Suppressor macrophage treated with lipopolysaccharide for 1 hour (primary cell): ENCODE measurements at regions not wholly inside any gene's neighbourhood (a gene's known extent, or its start where the extent isn't known, plus 50 kb on each side); places are given as distances from the start of the nearest gene placed in this dataset.
"Not testable (repeated sequence)": the region's sequence is repeated elsewhere in the genome, so short reads cannot be mapped to it uniquely, and the experiment has no call there.

Source experiments
- DNase-seq, 3 donors: peaks; one replicate each; pipeline ENCODE4 v3.0.0-alpha.2; 2020 to 2022

DNA sequence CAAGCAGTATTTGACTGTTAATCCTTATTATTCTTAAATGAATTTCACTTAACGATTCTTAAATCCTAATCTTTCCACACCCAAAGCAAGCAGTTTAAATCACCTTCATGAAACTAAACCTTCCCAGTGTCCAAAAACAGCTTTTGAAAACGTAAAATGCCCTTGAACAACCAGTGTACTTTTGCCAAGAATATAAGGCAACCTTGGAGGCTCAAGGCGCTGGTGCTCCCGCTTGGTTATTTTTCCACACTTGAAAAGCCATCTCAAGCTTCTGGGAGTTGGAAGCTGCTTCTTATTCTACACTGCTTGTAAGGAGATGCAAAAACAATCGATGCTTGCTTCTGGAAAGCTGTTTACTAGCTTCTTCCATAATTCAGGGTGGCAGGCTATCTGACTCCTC is 625.7 kb downstream of the HTR1B start:
- DNase-seq = no peak

DNA sequence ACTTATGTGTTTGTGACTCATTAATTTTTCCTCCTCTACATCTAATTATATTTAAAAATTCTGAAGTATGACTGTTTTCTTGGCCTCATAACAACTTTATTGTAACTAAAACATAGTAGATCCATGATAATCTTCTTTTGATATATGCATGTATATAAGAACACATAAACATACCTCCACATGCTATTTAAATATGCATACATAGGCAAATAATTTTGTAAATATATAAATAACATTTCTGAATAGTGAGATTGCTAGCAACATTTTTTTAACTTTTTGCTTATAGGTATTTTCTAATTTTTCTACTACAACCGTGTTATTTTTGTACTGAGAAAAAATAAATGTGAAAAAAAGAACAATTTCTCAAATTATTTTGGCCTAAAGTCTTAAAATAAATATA is 627.6 kb downstream of the HTR1B start:
- DNase-seq = no peak

- DNase-seq = no peak
These were observed 628.0 kb downstream of the HTR1B start for GRCh38 chr6:76835293-76835692.

GRCh38 chr6:76834399-76834798 is 628.9 kb downstream of the HTR1B start:
- DNase-seq = no peak

DNA sequence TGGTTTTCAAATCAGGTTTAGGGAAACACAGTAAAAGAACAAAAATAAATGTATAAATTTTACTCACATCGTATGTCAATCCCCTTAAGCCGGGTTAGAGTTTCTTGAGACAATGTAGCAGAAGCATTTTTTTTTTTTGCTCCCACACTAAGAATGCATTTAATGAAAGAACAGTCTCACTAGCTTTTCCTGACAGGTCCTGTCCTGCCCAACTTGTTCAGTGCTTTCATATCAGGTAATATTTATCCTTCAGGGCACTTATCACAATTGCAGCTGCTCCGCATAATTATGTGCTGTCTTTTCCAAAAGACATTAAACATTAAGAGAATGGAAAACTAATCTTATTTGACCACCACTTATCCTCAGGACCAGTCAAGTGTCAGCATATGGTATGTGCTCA is 632.0 kb downstream of the HTR1B start:
- no peak for DNase-seq

- not testable (repeated sequence) for DNase-seq
These were observed 639.7 kb downstream of the HTR1B start for GRCh38 chr6:76823578-76823977.

- DNase-seq = no peak
These were observed 644.8 kb downstream of the HTR1B start for GRCh38 chr6:76818451-76818850.

- no peak for DNase-seq
These were observed 645.9 kb downstream of the HTR1B start for GRCh38 chr6:76817429-76817828.

- no peak for DNase-seq
These were observed 648.5 kb downstream of the HTR1B start for GRCh38 chr6:76814496-76815458.

- no peak for DNase-seq
These were observed 653.0 kb downstream of the HTR1B start for GRCh38 chr6:76810286-76810685.

DNA sequence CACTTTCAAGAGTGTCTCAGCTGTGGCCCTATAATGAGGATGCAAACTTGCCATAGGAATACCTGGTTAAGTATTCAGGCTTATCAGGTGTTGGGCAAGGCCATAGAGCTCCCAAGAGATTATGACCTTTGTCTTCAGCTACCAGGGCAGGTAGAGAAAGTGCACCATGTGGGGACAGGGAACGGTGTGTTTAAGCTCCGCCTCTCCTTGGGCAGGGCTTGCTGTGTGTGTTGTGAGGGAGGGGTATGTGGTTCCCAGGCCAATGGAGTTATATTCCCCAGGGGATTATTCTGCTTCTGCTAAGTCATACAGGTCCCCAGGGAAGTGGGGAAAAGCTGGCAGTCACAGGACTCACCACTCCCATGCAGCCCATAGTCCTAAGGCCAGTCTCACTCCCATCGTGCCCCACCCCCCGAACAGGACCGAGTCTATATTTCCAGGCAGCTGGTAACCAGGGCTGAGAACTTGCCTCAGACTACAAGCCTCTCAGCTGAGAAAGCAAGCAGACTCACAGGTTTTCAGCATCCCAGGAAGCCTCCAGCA is 660.2 kb downstream of the HTR1B start:
- DNase-seq = no peak

DNA sequence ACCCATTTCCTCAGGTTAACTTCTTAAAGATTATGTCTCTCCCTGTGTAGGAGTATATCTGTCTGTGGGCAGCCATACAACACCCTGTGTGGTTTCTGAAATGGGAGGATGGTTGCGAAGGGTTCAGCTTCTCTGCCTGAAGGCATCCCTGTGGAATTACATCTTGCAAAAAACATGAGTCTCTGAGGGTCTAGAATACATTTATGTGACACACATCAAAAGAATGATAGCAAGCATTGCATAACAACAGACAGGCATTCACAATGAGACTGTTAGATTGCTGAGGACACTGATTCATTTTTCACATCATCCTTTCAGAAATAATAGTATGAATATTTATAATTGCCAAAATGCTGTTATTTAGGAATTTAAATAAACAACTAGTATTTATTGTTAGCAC is 670.9 kb downstream of the HTR1B start:
- DNase-seq = no peak

GRCh38 chr6:76790881-76791280 is 672.4 kb downstream of the HTR1B start:
- DNase-seq = no peak

DNA sequence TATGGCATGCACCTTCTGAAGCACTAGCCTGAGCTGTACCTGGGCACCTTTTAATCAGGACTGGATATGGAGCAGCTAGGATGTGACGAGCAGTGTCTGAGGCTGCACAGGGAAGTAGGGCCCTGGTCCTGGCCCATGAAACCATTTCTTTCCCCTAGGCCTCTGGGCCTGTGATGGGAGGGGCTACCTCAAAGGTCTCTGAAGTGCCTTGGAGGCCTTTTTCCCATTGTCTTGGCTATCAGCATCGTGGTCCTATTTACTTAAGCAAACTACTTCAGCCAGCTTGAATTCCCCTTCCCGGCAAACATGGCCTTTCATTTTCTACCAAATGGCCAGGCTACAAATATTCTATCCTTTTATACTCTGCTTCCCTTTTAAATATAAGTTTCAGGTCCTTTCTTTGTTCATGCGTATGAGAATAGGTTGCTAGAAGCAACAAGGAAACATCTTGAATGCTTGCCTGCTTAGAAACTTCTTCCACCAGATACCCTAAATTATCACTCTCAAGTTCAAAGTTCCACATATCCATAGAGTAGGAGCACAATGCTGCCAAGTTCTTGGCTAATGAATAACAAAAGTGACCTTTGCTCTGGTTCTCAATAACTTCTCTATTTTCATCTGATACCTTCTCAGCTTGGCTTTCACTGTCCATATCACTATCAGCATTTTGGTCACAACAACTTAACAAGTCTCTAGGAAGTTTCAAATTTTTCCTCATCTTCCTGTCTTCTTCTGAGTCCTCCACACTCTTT is 673.1 kb downstream of the HTR1B start:
- no peak for DNase-seq

GRCh38 chr6:76789580-76789979 is 673.7 kb downstream of the HTR1B start:
- DNase-seq = no peak

DNA sequence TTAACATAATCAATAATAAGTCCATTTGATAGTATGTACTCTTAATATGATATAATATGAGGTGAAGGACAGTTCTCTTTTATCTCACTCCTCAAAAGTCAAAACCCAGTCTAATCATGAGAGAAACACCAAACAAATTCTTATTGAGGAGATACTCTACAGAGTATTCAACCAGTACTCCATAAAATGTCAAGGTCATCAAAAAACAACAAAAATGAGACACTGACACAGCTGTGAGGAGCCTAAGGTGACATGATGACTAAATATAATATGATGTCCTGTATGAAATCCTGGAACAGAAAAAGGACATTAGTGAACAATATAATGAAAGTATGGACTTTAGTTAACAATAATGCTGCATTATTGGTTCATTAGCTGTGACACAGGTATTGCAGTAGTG is 675.1 kb downstream of the HTR1B start:
- DNase-seq = no peak

GRCh38 chr6:76779068-76779467 is 684.2 kb downstream of the HTR1B start:
- DNase-seq = no peak

GRCh38 chr6:76776876-76777275 is 686.4 kb downstream of the HTR1B start:
- no peak for DNase-seq

DNA sequence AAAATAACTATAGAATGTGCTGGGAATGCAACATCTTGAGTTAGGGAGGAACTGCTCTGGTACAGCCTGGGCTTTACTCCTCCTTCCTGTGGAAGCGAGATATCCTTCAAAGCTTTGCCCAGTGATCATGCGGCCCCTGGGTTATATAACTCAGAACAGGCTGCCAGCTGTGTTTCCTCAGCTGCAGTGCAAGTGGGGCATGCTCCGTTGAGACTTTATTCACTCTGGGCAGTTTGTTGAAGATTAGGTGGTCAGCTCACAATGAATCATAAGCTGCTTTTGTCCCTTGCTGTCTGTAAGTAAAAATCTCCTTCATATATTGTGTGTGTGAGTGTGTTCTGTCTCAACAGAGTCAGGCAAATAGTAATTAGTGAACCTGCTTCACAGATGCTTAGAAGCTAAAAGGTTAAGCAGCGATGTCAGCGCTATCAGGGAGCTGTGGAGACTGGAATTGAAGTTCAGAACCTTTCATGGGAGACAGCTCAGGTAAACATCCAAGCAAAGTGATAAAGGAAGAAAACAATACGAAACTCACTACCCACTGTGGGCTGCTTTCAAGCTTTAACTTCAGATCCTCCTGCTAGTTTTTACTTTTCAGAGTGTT is 688.4 kb downstream of the HTR1B start:
- DNase-seq = no peak

DNA sequence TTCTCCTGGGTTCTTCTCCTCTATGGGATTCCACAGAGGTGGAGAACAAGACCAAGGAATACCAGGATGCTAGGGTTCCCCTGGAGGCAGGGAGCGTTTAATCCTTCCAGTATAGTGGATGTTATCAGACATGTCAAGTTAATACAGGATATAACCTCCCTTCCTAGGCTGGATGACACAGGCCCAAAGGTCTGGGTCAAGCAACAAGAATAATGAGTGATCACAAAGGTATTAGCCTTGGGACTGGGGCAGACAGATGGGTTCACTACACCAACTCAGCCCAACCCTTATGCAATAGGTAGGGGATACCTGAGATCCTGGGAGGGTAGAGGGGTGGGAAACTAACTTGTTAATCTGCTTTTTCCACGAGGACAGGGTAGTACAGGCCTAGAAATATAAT is 690.3 kb downstream of the HTR1B start:
- no peak for DNase-seq

DNA sequence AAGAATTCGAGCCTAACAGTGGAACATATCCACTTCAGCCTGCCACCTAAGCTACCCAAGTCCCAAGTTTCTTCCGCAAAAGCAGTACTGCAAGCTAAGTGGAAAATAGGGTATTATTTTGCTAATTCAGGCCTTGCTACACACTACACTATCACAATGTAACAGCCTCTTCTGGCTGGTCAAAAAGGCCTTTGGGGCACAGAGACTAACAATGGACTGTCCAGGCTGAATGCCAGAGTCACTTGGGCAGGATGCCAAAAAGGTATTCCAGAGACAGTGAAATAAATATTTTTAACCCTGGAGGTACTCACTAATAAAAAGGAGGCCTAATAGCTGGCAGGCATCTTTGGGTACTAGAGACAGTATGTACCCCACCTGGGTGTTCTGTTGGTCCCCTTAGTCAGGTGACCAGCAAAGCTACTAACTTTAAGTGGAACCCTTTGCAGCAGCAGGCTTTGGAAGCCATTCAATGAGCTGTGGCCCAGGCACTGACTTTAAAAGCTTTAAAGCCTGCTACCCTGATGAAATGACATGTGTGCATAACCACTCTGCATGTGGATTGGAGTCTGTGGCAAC is 692.1 kb downstream of the HTR1B start:
- no peak for DNase-seq

DNA sequence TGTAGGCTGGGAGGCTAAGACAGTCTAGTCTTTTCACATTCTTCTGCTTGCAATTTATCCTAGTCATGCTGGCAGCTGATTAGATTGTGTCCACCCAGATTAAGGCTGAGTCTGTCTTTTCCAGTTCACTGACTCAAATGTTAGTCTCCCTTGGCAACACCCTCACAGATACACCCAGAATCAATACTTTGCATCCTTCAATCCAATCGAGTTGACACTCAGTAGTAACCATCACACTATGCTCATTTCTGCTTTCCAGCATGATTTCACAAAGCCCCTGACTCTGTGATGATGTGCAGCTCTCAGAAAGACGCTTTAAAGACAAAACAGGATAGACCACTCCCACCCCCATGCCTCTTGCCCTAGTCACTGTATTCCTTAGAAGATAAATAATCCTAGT is 693.0 kb downstream of the HTR1B start:
- DNase-seq = no peak

- no peak for DNase-seq
These were observed 694.7 kb downstream of the HTR1B start for GRCh38 chr6:76768556-76768955.
